ENCODE measurements at regions not wholly inside any gene's neighbourhood (a gene's known extent, or its start where the extent isn't known, plus 50 kb on each side); places are given as distances from the start of the nearest gene placed in this dataset.

- TF ChIP-seq CTCF (IDR thresholded peaks at IDR 0.05; ENCODE audit: insufficient read depth, low read length): no peak
- no peak for TF ChIP-seq REST (IDR thresholded peaks at IDR 0.05; ENCODE audit: insufficient replicate concordance, low read depth)
- TF ChIP-seq GABPA (IDR thresholded peaks at IDR 0.05; ENCODE audit: low read depth): no peak
- no peak for TF ChIP-seq POLR2AphosphoS5 (IDR thresholded peaks at IDR 0.05; ENCODE audit: low read depth)
- TF ChIP-seq SPI1 (IDR thresholded peaks at IDR 0.05; ENCODE audit: borderline replicate concordance, low read depth): no peak
- no peak for DNase-seq (ENCODE audit: low read depth in 1 of 2, low spot score in 1 of 2)
- Histone ChIP-seq H3K27ac (replicated peaks) (no peak overlapping the region), H3K4me3 (replicated peaks; ENCODE audit: insufficient read depth, low read length) (no peak overlapping the region), H3K27me3 (ENCODE audit: insufficient read depth, poor library complexity, severe bottlenecking) (no peaks in the 10 kb centered on the region)
Measured at GRCh38 chr3:175898194-175898593, 1039.1 kb downstream of the NAALADL2 start.

GRCh38 chr3:175896655-175897054 lies 1037.5 kb downstream of the NAALADL2 start:
- no peak overlapping the region for H3K4me3 ChIP-seq (replicated peaks; ENCODE audit: insufficient read depth, low read length)
- no peaks in the 10 kb centered on the region for H3K27me3 ChIP-seq (ENCODE audit: insufficient read depth, poor library complexity, severe bottlenecking)
- DNase-seq (ENCODE audit: low read depth in 1 of 2, low spot score in 1 of 2): no peak
- H3K27ac ChIP-seq (replicated peaks): no peak overlapping the region
- TF ChIP-seq CTCF (IDR thresholded peaks at IDR 0.05; ENCODE audit: insufficient read depth, low read length) (no peak), SPI1 (IDR thresholded peaks at IDR 0.05; ENCODE audit: borderline replicate concordance, low read depth) (no peak), POLR2AphosphoS5 (IDR thresholded peaks at IDR 0.05; ENCODE audit: low read depth) (no peak), REST (IDR thresholded peaks at IDR 0.05; ENCODE audit: insufficient replicate concordance, low read depth) (no peak), GABPA (IDR thresholded peaks at IDR 0.05; ENCODE audit: low read depth) (no peak)

GRCh38 chr3:175895731-175896130 lies 1036.6 kb downstream of the NAALADL2 start:
- Histone ChIP-seq H3K27ac (replicated peaks) (no peak overlapping the region), H3K27me3 (ENCODE audit: insufficient read depth, poor library complexity, severe bottlenecking) (no peaks in the 10 kb centered on the region), H3K4me3 (replicated peaks; ENCODE audit: insufficient read depth, low read length) (no peak overlapping the region)
- no peak for DNase-seq (ENCODE audit: low read depth in 1 of 2, low spot score in 1 of 2)
- TF ChIP-seq GABPA (IDR thresholded peaks at IDR 0.05; ENCODE audit: low read depth) (no peak), REST (IDR thresholded peaks at IDR 0.05; ENCODE audit: insufficient replicate concordance, low read depth) (no peak), SPI1 (IDR thresholded peaks at IDR 0.05; ENCODE audit: borderline replicate concordance, low read depth) (no peak), POLR2AphosphoS5 (IDR thresholded peaks at IDR 0.05; ENCODE audit: low read depth) (no peak), CTCF (IDR thresholded peaks at IDR 0.05; ENCODE audit: insufficient read depth, low read length) (no peak)
